Spleen (tissue), 7 donors: ENCODE measurements at regions not wholly inside any gene's neighbourhood (a gene's known extent, or its start where the extent isn't known, plus 50 kb on each side); places are given as distances from the start of the nearest gene placed in this dataset.

Source experiments
- CTCF ChIP-seq, 11 experiments: fragments of 200-600 bp in 7 of 11; fragments of 450-650 bp in 4 of 11; sonication (generic) in 4 of 11; IDR thresholded peaks in 8 of 11; conservative IDR thresholded peaks in 3 of 11; 1 replicate in 7 of 11; 2 replicates in 4 of 11; pipeline versions ENCODE4 v1.4.0 to v1.8.0; 2016 to 2021; ENCODE audit warnings: antibody characterized with exemption in 11 of 11, inconsistent platforms in 4 of 11, mild to moderate bottlenecking in 1 of 11
- POLR2AphosphoS5 ChIP-seq, 3 donors: sonication (generic); formaldehyde crosslinking; IDR thresholded peaks; one replicate each; pipeline ENCODE4 v1.5.1; 2017; ENCODE audit warnings: antibody characterized with exemption in 3 of 3
- donor health status: DM: no; HTN: no; CAD: no; lungs with moderate emphysema.
- donor health status: DM: no; HTN: no; CAD: no.
- donor health status: DM: no; HTN: no; CAD: no.

- TF ChIP-seq CTCF (IDR thresholded peaks at IDR 0.05 in 8 of 11, conservative IDR thresholded peaks at IDR 0.05 in 3 of 11) (no peak), POLR2AphosphoS5 (IDR thresholded peaks at IDR 0.05) (no peak)
Observed at GRCh38 chr14:46074061-46074460, 577.5 kb downstream of the RPL10L start.
